ENCODE measurements at regions not wholly inside any gene's neighbourhood (a gene's known extent, or its start where the extent isn't known, plus 50 kb on each side); places are given as distances from the start of the nearest gene placed in this dataset.

GRCh38 chr5:110248921-110249320, 477.6 kb downstream of the TMEM232 start:
- Mint-ChIP-seq H3K36me3 (ENCODE audit: insufficient read depth) (no peaks in the 10 kb centered on the region), H3K4me3 (ENCODE audit: low read depth) (no peak overlapping the region), H3K4me1 (ENCODE audit: low read depth) (no peaks in the 10 kb centered on the region), H3K9me3 (ENCODE audit: low read depth) (no peaks in the 10 kb centered on the region), H3K27me3 (no peaks in the 10 kb centered on the region), H3K27ac (no peak overlapping the region)
- no peak for TF ChIP-seq CTCF (IDR thresholded peaks at IDR 0.05; ENCODE audit: unreplicated experiment)
- no peak for DNase-seq (ENCODE audit: low spot score, unreplicated experiment)

- TF ChIP-seq CTCF (IDR thresholded peaks at IDR 0.05; ENCODE audit: unreplicated experiment), result no peak
- Mint-ChIP-seq H3K9me3 (ENCODE audit: low read depth) (no peaks in the 10 kb centered on the region), H3K4me1 (ENCODE audit: low read depth) (no peaks in the 10 kb centered on the region), H3K36me3 (ENCODE audit: insufficient read depth) (no peaks in the 10 kb centered on the region), H3K27me3 (no peaks in the 10 kb centered on the region), H3K4me3 (ENCODE audit: low read depth) (no peak overlapping the region), H3K27ac (no peak overlapping the region)
- DNase-seq (ENCODE audit: low spot score, unreplicated experiment), result no peak
These were observed 476.1 kb downstream of the TMEM232 start for GRCh38 chr5:110250355-110250754.

GRCh38 chr5:110250755-110251154, 475.7 kb downstream of the TMEM232 start:
- Mint-ChIP-seq H3K4me1 (ENCODE audit: low read depth) (no peaks in the 10 kb centered on the region), H3K27ac (no peak overlapping the region), H3K27me3 (no peaks in the 10 kb centered on the region), H3K36me3 (ENCODE audit: insufficient read depth) (no peaks in the 10 kb centered on the region), H3K4me3 (ENCODE audit: low read depth) (no peak overlapping the region), H3K9me3 (ENCODE audit: low read depth) (no peaks in the 10 kb centered on the region)
- DNase-seq (ENCODE audit: low spot score, unreplicated experiment), result no peak
- no peak for TF ChIP-seq CTCF (IDR thresholded peaks at IDR 0.05; ENCODE audit: unreplicated experiment)

- H3K36me3 Mint-ChIP-seq (ENCODE audit: insufficient read depth), result no peaks in the 10 kb centered on the region
- no peak overlapping the region for H3K4me3 Mint-ChIP-seq (ENCODE audit: low read depth)
- TF ChIP-seq CTCF (IDR thresholded peaks at IDR 0.05; ENCODE audit: unreplicated experiment), result no peak
- no peaks in the 10 kb centered on the region for H3K27me3 Mint-ChIP-seq
- no peak for DNase-seq (ENCODE audit: low spot score, unreplicated experiment)
- no peak overlapping the region for H3K27ac Mint-ChIP-seq
- no peaks in the 10 kb centered on the region for H3K9me3 Mint-ChIP-seq (ENCODE audit: low read depth)
- no peaks in the 10 kb centered on the region for H3K4me1 Mint-ChIP-seq (ENCODE audit: low read depth)
These were observed 475.1 kb downstream of the TMEM232 start for GRCh38 chr5:110251366-110251765.

GRCh38 chr5:110255194-110255593, 471.3 kb downstream of the TMEM232 start:
- H3K4me3 Mint-ChIP-seq (ENCODE audit: low read depth), result no peak overlapping the region
- DNase-seq (ENCODE audit: low spot score, unreplicated experiment), result no peak
- H3K27ac Mint-ChIP-seq, result no peak overlapping the region
- H3K4me1 Mint-ChIP-seq (ENCODE audit: low read depth), result peaks cover 7% of the 10 kb centered on the region
- no peaks in the 10 kb centered on the region for H3K36me3 Mint-ChIP-seq (ENCODE audit: insufficient read depth)
- TF ChIP-seq CTCF (IDR thresholded peaks at IDR 0.05; ENCODE audit: unreplicated experiment), result no peak
- H3K27me3 Mint-ChIP-seq, result no peaks in the 10 kb centered on the region
- no peaks in the 10 kb centered on the region for H3K9me3 Mint-ChIP-seq (ENCODE audit: low read depth)
